HG02571 (cell line): ENCODE measurements at regions not wholly inside any gene's neighbourhood (a gene's known extent, or its start where the extent isn't known, plus 50 kb on each side); places are given as distances from the start of the nearest gene placed in this dataset.

Experiments
- ATAC-seq: cut with Tn5 transposase; IDR thresholded peaks from one replicate; pipeline ENCODE4 v1.9.1; 2021; ENCODE audit warnings: mild to moderate bottlenecking, moderate library complexity; ENCODE audit not compliant: unreplicated experiment

GRCh38 chr11:92885600-92885999 is 83.9 kb upstream of the MTNR1B start:
- ATAC-seq = no peak

DNA sequence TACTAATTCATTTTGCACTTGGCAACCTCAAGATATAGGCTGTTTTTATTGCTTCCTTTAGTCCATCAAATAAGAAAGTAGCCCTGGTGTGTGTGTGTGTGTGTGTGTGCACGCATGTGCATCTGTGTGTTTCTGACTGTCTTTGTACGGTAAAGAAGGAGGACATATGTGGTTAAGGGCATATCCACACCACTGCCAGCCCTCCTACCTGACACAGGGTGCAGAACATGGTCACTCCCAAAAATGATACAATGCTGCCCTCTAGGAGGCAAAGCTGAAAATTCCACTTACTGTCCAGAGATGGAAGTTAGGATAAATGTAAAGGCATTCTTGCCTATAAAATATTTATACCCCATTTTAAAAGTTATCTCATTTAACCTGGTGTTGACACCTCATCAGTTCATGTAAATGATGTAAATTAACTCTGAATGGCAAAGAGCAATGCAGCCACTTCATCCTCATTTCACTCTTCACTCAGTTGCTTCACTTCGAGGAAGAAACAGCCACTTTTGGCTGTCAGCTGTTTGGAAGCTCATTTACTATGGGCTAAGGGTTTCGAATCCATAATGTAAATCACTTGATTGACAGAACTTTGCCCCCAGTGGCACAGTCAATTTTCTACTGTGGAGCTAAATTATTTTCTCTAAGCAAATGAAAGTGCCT is 83.1 kb upstream of the MTNR1B start:
- ATAC-seq = no peak

GRCh38 chr11:92888696-92889095 is 80.8 kb upstream of the MTNR1B start:
- no peak for ATAC-seq

GRCh38 chr11:92890846-92891245 is 78.6 kb upstream of the MTNR1B start:
- no peak for ATAC-seq

DNA sequence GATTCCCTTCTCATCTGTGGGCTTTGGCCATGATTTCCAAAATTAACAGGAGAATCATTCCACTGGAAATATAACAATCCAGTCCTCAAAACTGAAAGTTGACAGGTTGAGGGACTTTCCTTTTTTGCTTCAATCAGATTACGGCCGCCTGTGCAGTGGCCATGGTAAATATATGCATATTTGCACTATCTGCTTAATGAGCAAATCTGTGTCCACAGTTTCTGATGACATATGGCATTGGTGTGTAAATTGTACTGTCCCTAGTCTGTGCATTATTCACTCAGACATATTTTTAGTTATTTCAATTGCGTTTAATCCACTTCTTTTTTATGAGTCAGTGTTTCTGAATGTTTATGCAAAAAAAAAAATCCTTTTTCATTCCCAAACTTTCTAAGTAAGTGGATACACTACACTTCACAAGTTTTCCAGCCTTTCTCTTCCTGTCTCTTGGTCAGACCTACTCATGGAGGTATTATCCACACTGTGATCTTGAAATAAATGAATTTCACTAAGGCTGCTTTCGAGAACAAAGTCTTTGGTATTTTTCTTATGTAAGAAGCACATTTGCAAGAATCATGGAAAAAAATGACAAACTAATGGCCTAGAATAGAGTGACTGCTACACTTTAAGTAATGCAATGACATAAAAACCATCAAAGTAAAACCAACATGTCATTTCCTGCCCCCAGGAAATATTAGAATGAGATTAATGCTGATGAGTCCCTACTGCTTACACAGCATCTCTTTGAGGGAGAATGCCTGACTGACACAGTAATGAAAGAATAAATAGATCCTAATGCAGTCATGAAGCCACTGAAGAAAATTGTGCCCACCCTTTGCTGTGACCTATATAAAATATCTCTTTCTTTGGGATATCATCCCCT is 76.4 kb upstream of the MTNR1B start:
- no peak for ATAC-seq

GRCh38 chr11:92894197-92894596 is 75.3 kb upstream of the MTNR1B start:
- no peak for ATAC-seq

- ATAC-seq = no peak
These were observed 72.0 kb upstream of the MTNR1B start for GRCh38 chr11:92897487-92897886.

GRCh38 chr11:92902417-92902816 is 67.0 kb upstream of the MTNR1B start:
- no peak for ATAC-seq

DNA sequence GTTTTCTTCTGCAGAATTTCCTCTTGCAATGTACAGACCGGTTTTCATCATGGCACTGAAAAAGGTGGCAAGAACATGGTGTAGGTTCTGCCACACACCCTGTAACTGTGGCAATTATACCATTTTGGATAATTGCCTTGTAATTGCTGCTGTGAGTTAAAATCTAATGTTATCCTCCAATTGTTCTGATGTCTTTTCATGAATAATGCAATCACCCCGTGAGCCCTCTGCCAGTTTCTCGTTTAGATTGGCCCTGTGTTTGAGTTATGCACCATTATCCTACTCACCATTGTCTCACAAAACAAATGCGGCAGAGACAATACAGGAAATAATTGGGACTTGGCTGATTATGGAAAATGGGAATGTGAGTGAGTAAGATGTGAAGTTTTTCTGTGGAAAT is 61.8 kb upstream of the MTNR1B start:
- ATAC-seq = no peak

DNA sequence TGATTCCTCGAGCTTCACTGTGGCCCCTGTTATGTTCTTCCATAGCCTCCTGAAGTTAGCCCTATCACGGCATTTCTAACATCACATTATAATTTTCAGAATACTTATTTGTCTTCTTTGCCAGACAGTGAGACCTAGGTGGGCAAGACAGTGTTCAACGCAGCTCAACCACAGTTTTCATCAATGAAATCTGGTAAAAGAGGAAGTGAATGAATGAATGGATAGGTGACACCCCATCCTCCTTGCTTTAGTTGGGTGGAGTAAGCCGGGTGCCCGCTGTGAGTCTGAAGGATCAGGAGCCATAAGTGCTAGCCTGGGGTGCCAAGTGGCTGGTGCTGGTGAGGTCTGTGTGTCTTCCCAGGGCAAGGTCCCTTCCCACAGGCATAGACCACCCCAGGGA is 60.2 kb upstream of the MTNR1B start:
- no peak for ATAC-seq

- no peak for ATAC-seq
These were observed 58.0 kb upstream of the MTNR1B start for GRCh38 chr11:92911478-92911877.

- no peak for ATAC-seq
These were observed 53.9 kb upstream of the MTNR1B start for GRCh38 chr11:92915551-92915950.

- no peak for ATAC-seq
These were observed 53.2 kb upstream of the MTNR1B start for GRCh38 chr11:92916299-92916698.

GRCh38 chr11:92917927-92918326 is 51.5 kb upstream of the MTNR1B start:
- ATAC-seq = no peak

DNA sequence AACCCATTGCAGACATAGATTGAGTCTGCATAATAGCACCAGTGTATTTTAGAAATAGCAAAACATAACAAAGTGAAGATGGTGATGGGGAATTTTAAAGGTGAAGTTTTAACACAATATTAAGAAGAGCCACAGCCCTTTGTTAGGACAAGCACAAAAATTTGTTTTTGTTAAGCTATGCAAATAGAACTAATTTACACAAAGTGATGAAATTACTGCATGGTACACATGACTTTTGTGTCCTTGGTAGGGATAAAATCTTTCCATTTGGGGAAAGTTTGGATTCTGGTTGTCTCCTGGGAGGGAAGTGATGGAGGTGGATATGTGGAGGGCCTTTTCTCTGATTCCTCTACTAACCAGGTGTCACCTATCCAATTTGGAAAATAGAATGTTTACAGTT is 50.4 kb upstream of the MTNR1B start:
- no peak for ATAC-seq
